ENCODE measurements at regions not wholly inside any gene's neighbourhood (a gene's known extent, or its start where the extent isn't known, plus 50 kb on each side); places are given as distances from the start of the nearest gene placed in this dataset.

- TF ChIP-seq POLR2A (IDR thresholded peaks at IDR 0.05) = no peak
- TF ChIP-seq, protein P1, sequence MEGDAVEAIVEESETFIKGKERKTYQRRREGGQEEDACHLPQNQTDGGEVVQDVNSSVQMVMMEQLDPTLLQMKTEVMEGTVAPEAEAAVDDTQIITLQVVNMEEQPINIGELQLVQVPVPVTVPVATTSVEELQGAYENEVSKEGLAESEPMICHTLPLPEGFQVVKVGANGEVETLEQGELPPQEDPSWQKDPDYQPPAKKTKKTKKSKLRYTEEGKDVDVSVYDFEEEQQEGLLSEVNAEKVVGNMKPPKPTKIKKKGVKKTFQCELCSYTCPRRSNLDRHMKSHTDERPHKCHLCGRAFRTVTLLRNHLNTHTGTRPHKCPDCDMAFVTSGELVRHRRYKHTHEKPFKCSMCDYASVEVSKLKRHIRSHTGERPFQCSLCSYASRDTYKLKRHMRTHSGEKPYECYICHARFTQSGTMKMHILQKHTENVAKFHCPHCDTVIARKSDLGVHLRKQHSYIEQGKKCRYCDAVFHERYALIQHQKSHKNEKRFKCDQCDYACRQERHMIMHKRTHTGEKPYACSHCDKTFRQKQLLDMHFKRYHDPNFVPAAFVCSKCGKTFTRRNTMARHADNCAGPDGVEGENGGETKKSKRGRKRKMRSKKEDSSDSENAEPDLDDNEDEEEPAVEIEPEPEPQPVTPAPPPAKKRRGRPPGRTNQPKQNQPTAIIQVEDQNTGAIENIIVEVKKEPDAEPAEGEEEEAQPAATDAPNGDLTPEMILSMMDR (IDR thresholded peaks at IDR 0.05) = no peak
These were observed 1443.2 kb downstream of the SUCLG1 start for GRCh38 chr2:83015900-83016299.

Measured in body of pancreas (tissue), 4 donors.